ENCODE measurements at regions not wholly inside any gene's neighbourhood (a gene's known extent, or its start where the extent isn't known, plus 50 kb on each side); places are given as distances from the start of the nearest gene placed in this dataset.

- no peak overlapping the region for H2BK120ac ChIP-seq (ENCODE audit: low read depth, low read length)
- intact Hi-C loops (cut with micrococcal nuclease): no loop called here
- no peak overlapping the region for H2BK20ac ChIP-seq (ENCODE audit: low read depth, low read length)
- H3K79me1 ChIP-seq (ENCODE audit: low read depth in 1 of 2, low read length in 2 of 2): no peaks in the 10 kb centered on the region
- H3K27ac ChIP-seq (ENCODE audit: insufficient read depth, low read length): no peak overlapping the region
- no peak overlapping the region for H3K4me3 ChIP-seq (ENCODE audit: insufficient read depth, low read depth, low read length)
- H3K56ac ChIP-seq (ENCODE audit: extremely low read depth, insufficient read depth, low read length): no peak overlapping the region
- no peaks in the 10 kb centered on the region for H4K20me1 ChIP-seq (ENCODE audit: insufficient read depth, low read length)
- peak overlapping the region; percentile 21 for H2AFZ ChIP-seq (replicated peaks; ENCODE audit: low read length, poor library complexity)
- H3K23ac ChIP-seq (ENCODE audit: low read depth, low read length): no peak overlapping the region
- DNase-seq (no peak), ATAC-seq (ENCODE audit: low read depth) (no peak)
- H3K9me3 ChIP-seq (ENCODE audit: control insufficient read depth, insufficient read depth, low read length): no peaks in the 10 kb centered on the region
- CTCF ChIA-PET: no interaction called here
- no peak overlapping the region for H3K18ac ChIP-seq (ENCODE audit: low read depth, low read length)
- no peak overlapping the region for H2AK9ac ChIP-seq (replicated peaks; ENCODE audit: low read depth, low read length, poor library complexity)
- no peak overlapping the region for H3K14ac ChIP-seq (replicated peaks; ENCODE audit: low read depth, low read length)
- no peak overlapping the region for H4K91ac ChIP-seq (ENCODE audit: insufficient read depth, low read depth, low read length)
- no peak for TF ChIP-seq BHLHE40 (IDR thresholded peaks at IDR 0.05; ENCODE audit: low read depth, low read length)
- no peak for TF ChIP-seq RCOR1 (IDR thresholded peaks at IDR 0.05; ENCODE audit: insufficient replicate concordance, low read length)
- TF ChIP-seq ELK1 (IDR thresholded peaks at IDR 0.05; ENCODE audit: borderline replicate concordance, low read depth, low read length): no peak
- no peak for TF ChIP-seq CHD1 (IDR thresholded peaks at IDR 0.05; ENCODE audit: low read depth, low read length)
- TF ChIP-seq RAD21 (IDR thresholded peaks at IDR 0.05; ENCODE audit: low read length): no peak
- TF ChIP-seq CTCF (conservative IDR thresholded peaks at IDR 0.05; ENCODE audit: low read depth, low read length): no peak
- TF ChIP-seq FOS (IDR thresholded peaks at IDR 0.05; ENCODE audit: low read depth, low read length): no peak
- no peak overlapping the region for H3K4ac ChIP-seq (ENCODE audit: low read depth, low read length)
- in situ Hi-C loops (cut with MboI; ENCODE audit: low sequenced_read_pairs): no loop called here
- H2BK5ac ChIP-seq (ENCODE audit: low read depth, low read length, poor library complexity, severe bottlenecking): no peak overlapping the region
- H3K27me3 ChIP-seq (ENCODE audit: control insufficient read depth, insufficient read depth, low read length): peaks cover 2% of the 10 kb centered on the region; the same call in 1 of the 2 replicates
- H3K4me1 ChIP-seq (ENCODE audit: control insufficient read depth, insufficient read depth, low read length): no peaks in the 10 kb centered on the region
- H2BK15ac ChIP-seq (ENCODE audit: low read depth, low read length): no peak overlapping the region
- no peak overlapping the region for H3K9ac ChIP-seq (ENCODE audit: low read depth, low read length)
- H3K4me2 ChIP-seq (ENCODE audit: low read depth, low read length): no peak overlapping the region
- 100% methylated on average over 2 of the region's 4 CpGs; no CpG with 5 or more reads in 1 of the 2 experiments for WGBS, 2 experiments (ENCODE audit: extremely low coverage in 2 of 2, insufficient read length in 1 of 2)
- dilution Hi-C loops (cut with HindIII; ENCODE audit: low sequenced_read_pairs, unreplicated experiment): no loop called here
- no peaks in the 10 kb centered on the region for H3K9me1 ChIP-seq (ENCODE audit: insufficient read depth, low read length)
- H4K5ac ChIP-seq (ENCODE audit: low read depth, low read length): no peak overlapping the region
- POLR2A ChIA-PET (ENCODE audit: unreplicated experiment): no interaction called here
- BruUV-seq (replicated peaks): no TSS peak
- no peak overlapping the region for H2AK5ac ChIP-seq (ENCODE audit: low read depth, low read length)
- H3K36me3 ChIP-seq (ENCODE audit: control insufficient read depth, insufficient read depth, low read length): no peaks in the 10 kb centered on the region
- H4K8ac ChIP-seq (ENCODE audit: low read depth in 2 of 2, low read length in 2 of 2): no peak overlapping the region
Measured at GRCh38 chr11:45471266-45471665, 185.1 kb upstream of the SYT13 start.

All from IMR-90 (cell line).